Activated naive CD4-positive, alpha-beta T cell treated with Interleukin-2 at 50 U/mL for 16 hours (primary cell): ENCODE measurements at regions not wholly inside any gene's neighbourhood (a gene's known extent, or its start where the extent isn't known, plus 50 kb on each side); places are given as distances from the start of the nearest gene placed in this dataset.
"Not testable (repeated sequence)": the region's sequence is repeated elsewhere in the genome, so short reads cannot be mapped to it uniquely, and the experiment has no call there.

Source experiments
- DNase-seq: peaks from one replicate; pipeline ENCODE4 v3.0.0-alpha.2; 2020

- no peak for DNase-seq
Observed at GRCh38 chr4:147104768-147105167, 159.1 kb upstream of the TTC29 start.

- DNase-seq, result no peak
Observed at GRCh38 chr4:147108409-147108808, 162.7 kb upstream of the TTC29 start.

GRCh38 chr4:147109800-147110199 is 164.1 kb upstream of the TTC29 start:
- no peak for DNase-seq

GRCh38 chr4:147110473-147111367 is 165.1 kb upstream of the TTC29 start:
- DNase-seq, result no peak

DNA sequence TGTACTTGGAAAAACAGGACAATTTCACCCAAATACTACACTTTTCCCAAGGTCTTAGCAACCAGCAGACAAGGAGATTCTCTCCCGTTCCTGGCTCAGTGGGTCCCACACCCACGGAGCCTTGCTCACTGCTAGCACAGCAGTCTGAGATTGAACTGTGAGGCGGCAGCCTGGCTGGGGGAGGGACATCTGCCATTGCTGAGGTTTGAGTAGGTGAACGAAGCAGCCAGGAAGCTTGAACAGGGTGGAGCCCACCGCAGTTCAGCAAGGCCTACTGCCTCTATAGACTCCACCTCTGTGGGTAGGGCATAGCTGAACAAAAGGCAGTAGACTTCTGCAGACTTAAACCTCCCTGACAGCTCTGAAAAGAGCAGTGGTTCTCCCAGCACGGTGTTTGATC is 166.5 kb upstream of the TTC29 start:
- DNase-seq, result not testable (repeated sequence)

- DNase-seq, result no peak
Observed at GRCh38 chr4:147117431-147117830, 171.8 kb upstream of the TTC29 start.

- DNase-seq, result no peak
Observed at GRCh38 chr4:147118528-147118927, 172.9 kb upstream of the TTC29 start.

DNA sequence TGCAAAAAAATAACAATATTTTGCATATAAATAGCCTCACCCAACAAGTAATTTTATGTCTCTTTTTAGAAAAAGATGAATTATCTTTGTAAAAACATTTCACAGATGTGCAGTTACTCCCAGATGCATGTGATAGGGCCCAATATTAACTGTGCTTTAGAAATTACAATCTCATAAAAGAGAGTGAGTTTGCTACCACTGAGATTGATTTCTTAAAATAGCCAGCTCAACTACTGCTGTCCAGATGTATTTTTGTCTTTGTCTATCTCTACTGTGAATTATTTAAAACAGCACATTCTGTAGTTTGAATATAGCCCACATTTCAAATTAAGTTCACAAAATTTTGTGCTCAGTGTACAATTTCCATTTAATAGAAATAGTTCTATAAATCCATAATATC is 177.0 kb upstream of the TTC29 start:
- no peak for DNase-seq

- DNase-seq, result no peak
Observed at GRCh38 chr4:147123146-147123545, 177.5 kb upstream of the TTC29 start.

GRCh38 chr4:147128787-147129186 is 183.1 kb upstream of the TTC29 start:
- no peak for DNase-seq

- no peak for DNase-seq
Observed at GRCh38 chr4:147129687-147130086, 184.0 kb upstream of the TTC29 start.

- no peak for DNase-seq
Observed at GRCh38 chr4:147134536-147135210, 189.0 kb upstream of the TTC29 start.

DNA sequence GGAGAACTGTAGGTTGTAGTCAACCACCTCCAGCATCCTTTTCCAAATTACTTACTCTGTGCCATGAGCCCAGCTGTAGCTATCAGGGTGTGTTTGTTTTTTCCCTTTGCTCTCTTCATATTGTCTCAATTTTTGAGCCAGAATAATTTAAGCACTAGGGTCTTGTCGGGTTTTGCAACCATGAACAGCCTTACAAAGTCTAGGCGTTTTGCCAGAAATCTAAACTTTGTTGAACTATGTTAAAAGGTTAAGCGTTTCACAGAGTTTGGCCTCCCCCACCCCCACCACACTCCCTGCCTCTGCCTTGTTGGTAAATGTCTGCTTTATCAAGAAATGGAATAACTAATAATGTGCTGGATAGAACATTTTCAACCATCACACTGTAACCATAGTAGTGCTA is 190.6 kb upstream of the TTC29 start:
- no peak for DNase-seq

- DNase-seq, result no peak
Observed at GRCh38 chr4:147136751-147137150, 191.1 kb upstream of the TTC29 start.

- no peak for DNase-seq
Observed at GRCh38 chr4:147137280-147137679, 191.6 kb upstream of the TTC29 start.

DNA sequence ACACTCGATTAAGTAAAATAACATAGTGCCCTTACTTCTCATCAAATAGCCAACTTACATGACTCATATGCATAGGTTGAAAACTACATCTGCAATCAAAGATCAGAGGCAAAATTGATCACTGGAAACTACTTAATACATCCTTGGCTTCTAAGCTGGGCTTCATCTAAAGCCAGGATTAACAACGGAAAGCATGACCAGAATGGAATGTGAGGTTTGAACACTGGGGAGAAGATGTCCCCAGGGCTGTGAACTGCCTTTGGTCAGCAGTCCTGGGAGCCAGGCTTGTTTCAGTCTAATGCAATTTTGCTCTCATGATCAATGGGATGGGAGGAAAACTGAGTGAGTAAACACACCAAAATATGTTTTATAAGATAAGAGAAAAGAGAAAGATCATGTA is 192.5 kb upstream of the TTC29 start:
- no peak for DNase-seq

- no peak for DNase-seq
Observed at GRCh38 chr4:147139455-147140198, 194.0 kb upstream of the TTC29 start.

GRCh38 chr4:147151763-147152162 is 206.1 kb upstream of the TTC29 start:
- no peak for DNase-seq

DNA sequence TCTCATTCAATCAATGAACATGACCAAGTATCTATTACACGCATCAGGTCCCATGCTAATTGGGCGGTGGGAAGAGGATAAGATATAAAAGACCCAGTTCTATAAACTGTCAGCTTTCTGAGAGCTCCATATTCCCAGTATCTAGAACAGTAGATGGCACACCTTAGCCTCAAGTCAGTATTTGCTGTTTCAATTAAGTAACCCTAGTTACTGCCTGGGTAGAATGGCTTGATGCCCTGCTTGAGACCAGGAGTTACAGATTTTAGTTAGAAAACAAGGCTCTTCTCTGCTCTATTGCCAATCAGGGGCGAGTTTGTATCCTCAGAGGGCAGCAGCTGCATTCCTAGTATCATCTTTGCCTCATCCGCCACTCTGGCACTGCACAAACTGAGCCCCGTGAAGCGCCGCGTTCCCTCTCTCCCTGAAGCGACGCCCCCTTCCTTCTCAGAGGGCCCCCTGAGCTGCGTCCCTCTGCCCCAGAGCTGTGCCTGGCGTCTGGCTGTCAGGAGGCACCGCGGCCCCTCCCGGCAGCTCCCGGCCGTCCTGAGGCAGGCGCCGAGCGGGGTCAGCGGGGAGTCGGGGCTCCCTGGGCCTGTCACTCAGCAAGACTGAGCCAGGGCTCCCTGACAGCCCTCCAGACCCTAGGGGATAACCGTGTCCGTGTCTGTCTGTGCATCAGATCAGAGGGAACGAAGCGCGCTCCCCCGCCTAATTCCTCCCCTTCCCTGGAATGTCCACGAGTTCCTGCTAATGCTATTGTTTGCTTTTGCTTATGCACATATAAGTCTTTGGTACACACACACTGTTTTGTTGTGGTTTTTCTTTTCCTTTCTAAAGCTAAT is 212.4 kb upstream of the TTC29 start:
- DNase-seq, result no peak

DNA sequence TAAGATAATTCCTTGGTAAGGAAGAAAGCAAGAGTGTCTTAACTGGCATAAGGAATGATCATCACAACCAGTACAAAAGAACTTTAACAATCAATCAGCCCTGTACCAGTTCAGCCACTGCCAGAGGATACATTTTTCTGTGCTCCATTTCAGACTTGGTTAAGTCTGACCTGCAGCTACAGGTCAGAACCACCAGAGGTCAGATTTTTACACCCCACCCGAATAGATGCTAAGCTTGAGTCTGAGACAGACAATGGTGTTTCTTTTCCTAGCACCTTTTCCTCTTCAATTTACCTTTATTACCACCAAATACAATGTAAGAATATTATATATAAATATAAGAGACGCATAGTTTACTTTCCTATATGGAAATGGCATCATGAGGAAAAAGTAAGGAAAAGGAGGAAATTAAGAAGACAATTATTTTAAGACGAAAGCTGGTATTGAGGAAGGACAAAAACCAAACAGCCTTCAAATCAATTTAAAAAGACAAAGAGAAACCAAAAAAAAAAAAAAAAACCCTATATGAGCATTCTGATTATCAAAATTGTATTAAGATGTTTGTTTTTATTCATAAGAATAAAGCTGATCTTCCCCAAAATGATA is 215.3 kb upstream of the TTC29 start:
- DNase-seq, result no peak

DNA sequence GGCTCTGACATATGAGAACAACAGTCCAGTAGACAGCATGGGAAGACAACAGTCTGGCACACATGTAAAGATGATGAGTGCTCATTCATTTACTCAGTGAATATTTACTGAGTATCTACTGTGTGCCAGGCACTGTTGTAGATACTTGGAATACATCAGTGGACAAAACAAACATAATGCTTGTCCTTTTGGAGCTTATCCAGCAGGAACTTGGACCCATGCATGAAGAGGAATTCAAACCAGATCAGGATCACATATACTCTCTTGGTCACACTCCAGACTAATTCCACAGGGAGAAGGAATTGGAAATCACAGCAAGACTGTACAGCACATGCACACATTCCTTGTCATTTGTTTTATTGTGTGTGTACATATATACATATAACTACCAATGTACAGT is 217.6 kb upstream of the TTC29 start:
- DNase-seq, result no peak

DNA sequence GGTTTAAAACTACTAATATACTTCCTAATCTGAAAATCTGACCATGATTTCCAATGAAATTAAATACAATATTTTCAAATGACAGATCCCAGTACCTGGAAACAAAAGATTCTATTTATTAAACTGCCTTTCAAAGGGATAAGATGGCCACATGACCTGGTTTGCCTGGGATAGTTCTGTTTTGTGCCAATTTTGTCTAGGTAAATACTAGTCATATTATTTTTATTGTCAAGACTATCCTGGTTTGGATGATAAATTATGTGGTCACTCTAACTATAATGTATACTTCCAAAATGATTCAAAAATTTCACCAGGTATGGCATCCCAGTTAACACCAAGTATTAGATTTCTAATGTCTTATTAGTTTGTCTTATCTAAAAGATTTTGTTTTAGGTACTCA is 222.5 kb upstream of the TTC29 start:
- not testable (repeated sequence) for DNase-seq
